Endothelial cell of umbilical vein (primary cell): ENCODE measurements at regions not wholly inside any gene's neighbourhood (a gene's known extent, or its start where the extent isn't known, plus 50 kb on each side); places are given as distances from the start of the nearest gene placed in this dataset.

Experiments used
- BruUV-seq: library from RNA; stranded (reverse); fragments of 400-500 nt; replicated peaks from 2 replicates; lab custom pipeline; 2021; lab: Mats Ljungman, UMichigan
- CTCF ChIA-PET: fragments of 300-600, 350-600 bp; sonication (Branson Sonifier 250); formaldehyde crosslinking; loops from one replicate; lab custom pipeline; 2021; ENCODE audit warnings: antibody characterized with exemption, inconsistent platforms; lab: Charles Lee
- POLR2A ChIA-PET: fragments of 300-600, 350-600 bp; sonication (Branson Sonifier 250); formaldehyde crosslinking; loops from one replicate; lab custom pipeline; 2021; ENCODE audit warnings: antibody characterized with exemption, inconsistent platforms; lab: Charles Lee
- DNase-seq: peaks from one replicate; pipeline ENCODE4 v3.0.0-alpha.2; 2011; ENCODE audit warnings: low read depth, low spot score
- FAIRE-seq: peaks from 2 replicates; lab custom pipeline; 2011; peaks lifted over from hg19 to GRCh38; lab: Jason Lieb, UNC
- H2AFZ ChIP-seq: 2 replicates; pipeline ENCODE4 v1.6.0; 2012; ENCODE audit warnings: low read depth, low read length, control low read depth, inconsistent platforms
- H3K27ac ChIP-seq: 2 replicates; pipeline ENCODE4 v1.5.1; 2011; ENCODE audit warnings: low read depth, mild to moderate bottlenecking, control low read depth, low read length, moderate library complexity; ENCODE audit not compliant: insufficient read depth
- H3K27me3 ChIP-seq, 2 experiments: 2 replicates each; pipeline versions ENCODE4 v1.6.0 to v1.6.1; 2011; ENCODE audit warnings: low read length in 2 of 2, mixed read lengths in 1 of 2; ENCODE audit not compliant: control insufficient read depth in 2 of 2, insufficient read depth in 2 of 2
- H3K36me3 ChIP-seq, 2 experiments: 2 replicates in 1 of 2; 3 replicates in 1 of 2; pipeline ENCODE4 v1.5.1; 2011; ENCODE audit warnings: low read length in 2 of 2, mild to moderate bottlenecking in 1 of 2, moderate library complexity in 1 of 2; ENCODE audit not compliant: control insufficient read depth in 2 of 2, insufficient read depth in 2 of 2; ENCODE audit errors: extremely low read depth in 1 of 2
- H3K4me1 ChIP-seq: 3 replicates; pipeline ENCODE4 v1.5.1; 2011; ENCODE audit warnings: mild to moderate bottlenecking, low read length; ENCODE audit not compliant: control insufficient read depth, insufficient read depth; ENCODE audit errors: extremely low read depth
- H3K4me2 ChIP-seq: 2 replicates; pipeline ENCODE4 v1.6.1; 2011; ENCODE audit warnings: low read length, control low read depth, mixed read lengths; ENCODE audit not compliant: insufficient read depth
- H3K4me3 ChIP-seq, 3 experiments: fragments of 200-600 bp in 1 of 3; sonication (generic), shearing (Covaris generic) in 1 of 3; replicated peaks in 1 of 3; 2 replicates each; pipeline ENCODE4 v1.5.1; 2011 to 2016; ENCODE audit warnings: control low read depth in 3 of 3, low read length in 3 of 3, mild to moderate bottlenecking in 2 of 3, inconsistent platforms in 1 of 3, low read depth in 1 of 3, moderate library complexity in 1 of 3; ENCODE audit not compliant: insufficient read depth in 1 of 3
- H3K79me2 ChIP-seq: 2 replicates; pipeline ENCODE4 v1.6.0; 2012; ENCODE audit warnings: low read length, inconsistent platforms; ENCODE audit not compliant: control insufficient read depth, insufficient read depth
- H3K9ac ChIP-seq: replicated peaks from 2 replicates; pipeline ENCODE3; 2011; ENCODE audit warnings: low read length, control low read depth; ENCODE audit not compliant: insufficient read depth; ENCODE audit errors: extremely low read depth
- H3K9me1 ChIP-seq: replicated peaks from 3 replicates; pipeline ENCODE4 v1.6.0; 2011; ENCODE audit warnings: mild to moderate bottlenecking, low read length; ENCODE audit not compliant: control insufficient read depth, insufficient read depth; ENCODE audit errors: extremely low read depth
- H3K9me3 ChIP-seq: replicated peaks from 2 replicates; pipeline ENCODE4 v1.5.1; 2012; ENCODE audit warnings: low read length, inconsistent platforms; ENCODE audit not compliant: control insufficient read depth, insufficient read depth
- H4K20me1 ChIP-seq: replicated peaks from 2 replicates; pipeline ENCODE3; 2011; ENCODE audit warnings: mild to moderate bottlenecking, low read length; ENCODE audit not compliant: control insufficient read depth, insufficient read depth; ENCODE audit errors: extremely low read depth
- CTCF ChIP-seq, 2 donors: IDR thresholded peaks; 1 replicate in 1 of 2; 2 replicates in 1 of 2; pipeline ENCODE4 v1.5.1; 2011; ENCODE audit warnings: low read length in 2 of 2, mild to moderate bottlenecking in 2 of 2, moderate library complexity in 2 of 2, control low read depth in 1 of 2, inconsistent platforms in 1 of 2, low read depth in 1 of 2; ENCODE audit not compliant: insufficient read depth in 1 of 2; ENCODE audit errors: extremely low read depth in 1 of 2
- EZH2 ChIP-seq: IDR thresholded peaks from 2 replicates; pipeline ENCODE4 v1.6.1; 2012; ENCODE audit warnings: borderline replicate concordance, low read depth, mild to moderate bottlenecking, moderate library complexity, low read length, inconsistent platforms; ENCODE audit not compliant: severe bottlenecking
- FOS ChIP-seq: IDR thresholded peaks from 2 replicates; pipeline ENCODE4 v1.6.1; 2011; ENCODE audit warnings: mild to moderate bottlenecking, low read length, moderate library complexity, borderline replicate concordance; ENCODE audit not compliant: insufficient read depth
- GATA2 ChIP-seq: IDR thresholded peaks from 2 replicates; pipeline ENCODE4 v1.7.0; 2011; ENCODE audit warnings: low read depth, mild to moderate bottlenecking, moderate library complexity, mixed read lengths, low read length; ENCODE audit not compliant: insufficient read length, insufficient read depth
- JUN ChIP-seq: IDR thresholded peaks from 2 replicates; pipeline ENCODE4 v1.6.1; 2011; ENCODE audit warnings: borderline replicate concordance, low read depth; ENCODE audit not compliant: insufficient read length, insufficient read depth
- MYC ChIP-seq: IDR thresholded peaks from one replicate; pipeline ENCODE4 v1.6.1; 2011; ENCODE audit warnings: mild to moderate bottlenecking, low read depth, low read length
- POLR2A ChIP-seq: IDR thresholded peaks from 2 replicates; pipeline ENCODE4 v1.6.1; 2012; ENCODE audit warnings: low read depth, mild to moderate bottlenecking, control low read depth, low read length
- POLR2AphosphoS5 ChIP-seq: IDR thresholded peaks from 2 replicates; pipeline ENCODE4 v1.6.1; 2012; ENCODE audit warnings: low read depth, mild to moderate bottlenecking, control low read depth, low read length, moderate library complexity; ENCODE audit not compliant: insufficient read depth
- dilution Hi-C: fragments of 300-500 bp; cut with MboI; formaldehyde crosslinking; loops from one replicate; pipeline ENCODE4 v1.15.0; 2019; ENCODE audit warnings: low sequenced_read_pairs; ENCODE audit not compliant: extremely low pct_ligation_motif_present
- intact Hi-C: fragments of 100-400 bp; cut with micrococcal nuclease; formaldehyde crosslinking; loops from one replicate; pipeline ENCODE4 v1.10.0; 2022
- TF ChIP-seq, protein P1 (sequence below): IDR thresholded peaks from 2 replicates; pipeline ENCODE4 v1.6.1; 2011; ENCODE audit not compliant: insufficient read depth, insufficient read length

GRCh38 chr9:116057371-116057770 lies 96.2 kb upstream of the PAPPA start:
- intact Hi-C loops, result no loop called here
- dilution Hi-C loops, result no loop called here
- H3K27me3 ChIP-seq, result no peaks in the 10 kb centered on the region

More at GRCh38 chr9:116057371-116057770, 96.2 kb upstream of the PAPPA start:
- H3K36me3 ChIP-seq, result no peaks in the 10 kb centered on the region
- POLR2A ChIA-PET, result no interaction called here
- TF ChIP-seq, protein P1, sequence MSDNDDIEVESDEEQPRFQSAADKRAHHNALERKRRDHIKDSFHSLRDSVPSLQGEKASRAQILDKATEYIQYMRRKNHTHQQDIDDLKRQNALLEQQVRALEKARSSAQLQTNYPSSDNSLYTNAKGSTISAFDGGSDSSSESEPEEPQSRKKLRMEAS, result no peak
- TF ChIP-seq GATA2, result no peak
- TF ChIP-seq JUN, result no peak
- TF ChIP-seq MYC, result no peak
- no peak for TF ChIP-seq EZH2
- no peak for TF ChIP-seq CTCF (IDR thresholded peaks at IDR 0.05; ENCODE audit: extremely low read depth in 1 of 2, insufficient read depth in 1 of 2, low read depth in 1 of 2, low read length in 2 of 2)
- TF ChIP-seq FOS, result no peak
- TF ChIP-seq POLR2A, result no peak
- TF ChIP-seq POLR2AphosphoS5, result no peak
- H3K4me1 ChIP-seq, result no peaks in the 10 kb centered on the region
- H3K9me3 ChIP-seq, result no peaks in the 10 kb centered on the region
- no peak overlapping the region for H2AFZ ChIP-seq
- FAIRE-seq, result no peak
- H3K9me1 ChIP-seq, result no peaks in the 10 kb centered on the region
- BruUV-seq, result no TSS peak
- no peak overlapping the region for H3K4me3 ChIP-seq
- no peak overlapping the region for H3K4me2 ChIP-seq
- CTCF ChIA-PET, result no interaction called here
- no peaks in the 10 kb centered on the region for H4K20me1 ChIP-seq
- H3K9ac ChIP-seq, result no peak overlapping the region
- no peak overlapping the region for H3K27ac ChIP-seq
- DNase-seq, result no peak
- no peaks in the 10 kb centered on the region for H3K79me2 ChIP-seq
